GM18867 (cell line): ENCODE measurements at regions not wholly inside any gene's neighbourhood (a gene's known extent, or its start where the extent isn't known, plus 50 kb on each side); places are given as distances from the start of the nearest gene placed in this dataset.

ENCODE experiments used
- ATAC-seq: cut with Tn5 transposase; IDR thresholded peaks from one replicate; pipeline ENCODE4 v1.9.1; 2021; ENCODE audit warnings: mild to moderate bottlenecking, moderate library complexity; ENCODE audit not compliant: unreplicated experiment

DNA sequence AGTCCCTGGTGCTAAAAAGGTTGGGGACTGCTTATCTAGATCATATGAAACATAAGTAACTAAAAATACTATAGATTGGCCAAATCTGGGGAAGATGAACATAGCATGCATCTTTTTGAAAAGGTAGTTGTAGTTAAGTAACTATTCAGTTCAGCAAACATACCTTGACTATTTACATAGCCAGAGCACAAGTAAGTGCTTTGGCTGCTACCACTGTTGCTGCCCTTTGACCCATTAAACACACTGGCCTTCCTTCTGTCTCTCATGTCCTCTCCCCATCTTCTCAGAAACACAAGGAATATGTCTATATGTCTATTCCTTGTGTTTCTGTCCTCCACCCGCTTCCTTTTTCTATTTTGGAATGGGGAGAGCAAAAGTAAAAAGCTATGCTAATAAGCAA lies 87.9 kb upstream of the SPRY1 start:
- ATAC-seq: no peak

DNA sequence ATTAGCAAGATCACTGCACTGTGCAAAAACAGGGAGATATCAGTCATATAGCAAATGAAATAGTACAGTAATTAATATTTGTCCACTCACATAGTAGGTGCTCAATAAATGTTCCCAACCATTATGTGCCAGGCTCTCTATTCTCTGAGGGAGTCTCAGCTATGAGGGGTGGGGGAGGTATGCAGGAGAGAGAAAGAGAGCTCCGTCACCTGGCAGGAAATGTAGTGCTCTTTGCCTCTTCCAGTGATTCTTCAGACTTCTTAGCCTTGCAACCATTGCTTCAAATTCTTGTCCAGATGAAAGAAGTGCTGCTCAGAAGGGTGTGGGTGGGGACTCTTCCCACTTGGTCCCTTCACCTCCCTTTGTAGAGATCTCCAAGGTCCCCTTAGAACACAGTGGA lies 84.5 kb upstream of the SPRY1 start:
- no peak for ATAC-seq

DNA sequence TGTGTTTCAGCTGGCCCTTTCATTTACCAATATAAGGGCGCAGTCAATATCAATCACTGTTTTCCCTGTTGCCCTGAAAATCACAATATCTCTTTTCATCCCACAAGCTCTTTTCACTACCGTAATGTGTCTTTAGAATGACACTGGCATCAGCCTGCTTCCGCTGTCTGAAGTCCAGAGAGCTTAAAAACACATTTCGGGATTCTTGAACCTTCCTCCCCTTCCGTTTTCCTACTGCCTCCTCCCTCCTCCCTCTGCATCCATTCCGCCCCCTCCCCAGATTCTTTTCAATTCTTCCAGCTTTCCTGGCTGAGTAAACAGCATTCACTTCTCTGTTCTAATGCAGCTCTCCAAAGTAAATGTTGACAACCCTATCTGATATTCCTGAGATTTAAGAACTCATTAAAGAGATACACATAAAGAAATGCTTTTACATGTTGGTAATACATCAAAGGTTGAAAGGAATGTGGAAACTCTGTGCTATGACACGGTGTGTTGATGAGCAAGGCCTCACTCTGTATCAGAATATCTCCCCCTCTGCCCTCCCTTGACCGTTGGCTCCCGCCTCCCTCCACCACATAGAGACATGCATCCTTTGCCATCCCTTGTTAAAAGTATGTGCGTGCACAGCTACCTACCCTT lies 83.5 kb upstream of the SPRY1 start:
- no peak for ATAC-seq

DNA sequence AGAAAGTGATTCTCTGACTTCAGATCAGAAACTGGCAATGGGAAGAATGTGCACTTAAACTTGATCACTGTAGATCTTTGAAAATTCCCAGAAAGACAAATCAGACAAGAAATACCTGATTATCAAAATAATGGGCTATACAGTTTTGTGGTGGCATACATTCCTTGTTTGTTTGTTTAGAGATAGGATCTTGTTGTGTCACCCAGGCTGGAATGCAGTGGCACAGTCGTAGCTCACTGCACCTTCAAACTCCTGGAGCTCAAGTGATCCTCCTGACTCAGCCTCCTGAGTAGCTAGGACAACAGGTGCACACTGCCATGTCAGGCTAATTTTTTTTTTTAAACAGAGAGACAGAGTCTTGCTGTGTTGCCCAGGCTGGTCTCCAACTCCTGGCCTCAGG lies 81.0 kb upstream of the SPRY1 start:
- ATAC-seq: no peak

DNA sequence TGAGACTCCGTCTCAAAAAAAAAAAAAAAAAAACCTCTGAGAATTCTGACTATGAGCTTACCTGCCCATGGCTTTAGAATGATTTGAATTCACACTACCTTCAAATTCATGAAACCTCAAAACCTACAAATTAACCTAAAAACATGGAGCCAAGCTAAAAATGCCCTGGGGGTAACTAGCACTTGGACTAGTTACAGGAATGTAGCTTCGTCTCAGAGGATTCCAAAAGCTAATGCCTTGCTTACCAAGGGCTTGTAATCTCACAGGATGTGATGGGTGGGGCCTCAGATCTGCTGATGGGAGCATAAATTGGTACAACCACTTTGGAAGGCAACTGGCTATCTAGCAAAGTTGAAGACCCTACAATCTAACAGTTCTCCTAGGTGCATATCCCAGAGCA lies 79.4 kb upstream of the SPRY1 start:
- no peak for ATAC-seq

DNA sequence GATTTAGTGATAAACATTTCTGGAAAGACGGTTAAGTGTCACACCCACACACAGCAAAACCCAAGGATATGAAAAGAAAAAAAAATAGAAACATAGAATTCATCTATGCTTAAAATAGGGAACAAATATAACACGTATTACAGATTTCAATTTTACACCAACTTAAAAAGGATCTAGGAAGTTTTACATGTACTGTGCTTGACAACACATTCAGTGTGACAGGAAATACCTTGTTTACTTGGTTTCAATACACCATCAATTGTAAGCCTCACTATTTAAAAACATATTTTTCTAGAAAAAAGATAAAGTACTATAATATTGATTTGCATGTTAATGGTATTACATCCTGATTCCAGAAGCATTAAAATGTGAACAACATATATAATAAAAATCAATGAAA lies 77.0 kb upstream of the SPRY1 start:
- ATAC-seq: peak; percentile 63

DNA sequence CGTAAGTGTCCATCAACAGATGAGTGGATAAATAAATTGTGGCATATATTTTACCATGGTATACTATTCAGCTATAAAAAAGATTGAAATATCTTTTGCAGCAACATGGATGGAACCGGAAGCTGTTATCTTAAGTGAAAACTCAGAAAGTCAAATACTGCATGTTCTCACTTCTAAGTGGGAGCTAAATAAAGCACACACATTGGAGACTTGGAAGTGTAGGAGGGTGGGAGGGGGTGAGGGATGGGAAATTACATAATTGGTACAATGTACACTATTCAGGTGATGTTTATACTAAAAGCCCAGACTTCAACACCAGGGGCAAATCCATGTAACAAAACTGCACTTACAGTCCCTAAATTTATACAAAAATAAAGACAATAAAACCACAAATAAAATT lies 72.6 kb upstream of the SPRY1 start:
- ATAC-seq: no peak

DNA sequence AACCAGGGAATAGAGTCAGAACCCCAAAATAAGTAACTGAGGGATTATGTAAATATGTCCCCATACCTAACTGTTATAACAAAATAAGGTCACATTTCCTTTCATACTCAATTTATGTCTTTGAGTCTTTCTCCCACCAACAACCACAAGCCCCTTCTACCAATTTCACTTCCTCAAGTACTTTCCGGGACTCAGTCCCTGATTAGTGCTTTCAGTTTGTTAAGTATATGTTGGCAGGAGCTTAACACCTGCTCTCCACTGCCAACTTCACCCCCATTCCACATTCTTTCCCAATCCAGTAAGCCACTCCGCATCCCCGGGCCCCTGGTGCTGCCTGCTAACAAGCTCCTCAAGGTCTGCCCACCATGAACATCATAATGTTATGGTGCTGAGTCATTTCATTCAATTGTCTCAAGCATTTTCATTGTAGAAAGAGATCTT lies 71.3 kb upstream of the SPRY1 start:
- ATAC-seq: peak; percentile 98

DNA sequence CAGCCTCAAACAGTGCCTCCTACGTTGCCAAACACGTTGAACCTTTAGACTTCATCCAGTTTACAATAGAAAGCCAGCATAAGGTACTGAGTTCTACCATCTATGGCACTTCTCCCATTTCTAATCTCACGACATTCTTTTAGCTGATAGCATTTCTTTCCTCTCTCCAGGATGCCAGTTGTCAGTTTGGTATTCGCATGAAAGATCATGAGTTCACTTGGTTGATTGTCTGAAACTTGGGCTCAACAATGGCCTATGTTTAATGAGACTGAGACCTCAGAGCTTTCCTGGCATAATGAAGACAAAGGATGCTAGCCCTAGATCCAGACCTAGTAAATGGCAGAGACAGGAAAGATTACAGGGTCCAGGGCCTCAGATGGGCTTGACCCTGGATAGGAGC lies 69.2 kb upstream of the SPRY1 start:
- ATAC-seq: no peak

DNA sequence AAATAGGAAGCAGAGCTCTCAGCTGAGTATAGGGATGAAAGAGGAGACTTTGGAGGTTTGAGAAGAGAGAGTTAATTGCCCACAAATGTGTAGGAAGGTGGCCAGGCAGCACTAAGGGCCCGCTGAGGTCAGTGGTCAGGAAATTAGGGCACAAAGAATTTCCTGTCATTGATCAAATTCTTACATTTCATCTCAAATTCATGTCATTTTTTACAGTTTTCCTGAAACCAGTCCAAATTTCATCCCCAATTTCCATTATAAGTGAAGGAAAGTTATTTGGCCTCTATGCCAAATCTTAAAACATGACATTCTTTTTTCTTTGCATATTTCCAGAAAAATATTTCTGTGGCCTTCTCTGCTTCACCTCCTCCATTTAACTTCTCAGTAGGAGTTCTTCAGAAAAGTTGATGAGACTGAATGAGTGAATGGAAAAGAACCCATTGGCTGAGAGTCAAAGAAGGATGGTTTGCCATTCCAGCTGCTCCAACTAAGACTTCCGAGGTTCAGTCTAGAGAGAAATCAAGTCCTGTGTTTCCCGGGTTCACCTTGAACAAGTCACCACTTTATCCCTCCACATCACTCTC lies 68.7 kb upstream of the SPRY1 start:
- ATAC-seq: no peak

DNA sequence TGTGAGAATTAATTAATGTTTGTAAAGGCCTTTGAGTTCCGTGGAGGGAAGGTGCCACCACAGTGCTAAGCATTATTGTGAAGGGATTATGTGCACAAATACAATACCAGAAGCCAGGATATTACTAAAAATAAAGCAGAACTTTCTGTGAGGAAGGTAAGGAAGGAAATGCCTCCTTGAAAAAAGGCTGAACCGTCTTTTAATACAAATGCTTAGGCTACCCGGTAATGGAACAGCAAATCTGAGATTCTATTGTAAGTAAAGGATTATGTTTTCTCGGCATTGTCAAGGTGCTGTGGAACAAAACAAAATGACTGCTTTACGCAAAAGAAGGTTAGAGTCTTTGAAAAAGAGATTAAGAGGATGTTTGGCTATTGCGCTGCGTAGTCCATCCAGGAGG lies 57.9 kb upstream of the SPRY1 start:
- ATAC-seq: no peak

DNA sequence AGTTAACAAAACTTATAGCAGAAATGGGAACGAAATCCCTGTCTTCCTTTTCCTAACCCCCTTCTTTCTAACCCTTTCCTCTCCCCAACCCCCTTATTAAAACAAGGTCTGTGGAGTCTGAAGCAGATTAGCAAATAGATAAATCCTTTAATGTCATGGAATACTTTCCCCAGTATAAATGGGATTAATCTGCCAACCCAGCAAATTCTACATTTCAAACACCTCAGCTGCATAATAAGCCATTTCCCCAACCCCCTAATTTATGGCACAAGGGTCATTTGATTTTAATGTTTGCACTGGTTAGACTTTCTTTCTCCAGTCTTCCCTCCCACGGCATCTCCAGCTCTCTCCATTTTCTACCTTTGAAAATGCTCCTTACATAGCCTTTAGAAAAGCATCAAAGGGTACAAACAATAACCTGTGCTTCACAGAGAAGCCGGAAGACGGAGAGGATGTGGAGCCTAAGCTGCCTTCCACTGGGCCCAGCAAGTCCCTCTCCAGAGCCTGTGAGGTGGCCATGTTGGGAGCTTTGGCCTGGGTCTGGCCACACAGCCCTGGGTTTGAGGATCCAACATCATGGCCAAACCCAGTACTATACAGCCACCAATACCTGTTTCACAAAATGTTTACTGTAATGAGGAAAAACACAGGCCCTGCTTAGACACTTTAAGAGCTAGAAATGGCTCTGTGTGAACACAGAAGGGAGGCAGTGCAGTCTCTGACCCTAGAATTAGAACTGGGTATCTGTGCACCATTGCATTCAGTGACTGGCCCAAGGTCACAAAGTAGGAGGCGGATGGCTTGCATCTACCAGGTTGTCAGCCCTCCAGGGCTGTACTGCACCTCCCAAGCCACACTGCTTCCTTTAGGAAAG lies 56.9 kb upstream of the SPRY1 start:
- no peak for ATAC-seq

DNA sequence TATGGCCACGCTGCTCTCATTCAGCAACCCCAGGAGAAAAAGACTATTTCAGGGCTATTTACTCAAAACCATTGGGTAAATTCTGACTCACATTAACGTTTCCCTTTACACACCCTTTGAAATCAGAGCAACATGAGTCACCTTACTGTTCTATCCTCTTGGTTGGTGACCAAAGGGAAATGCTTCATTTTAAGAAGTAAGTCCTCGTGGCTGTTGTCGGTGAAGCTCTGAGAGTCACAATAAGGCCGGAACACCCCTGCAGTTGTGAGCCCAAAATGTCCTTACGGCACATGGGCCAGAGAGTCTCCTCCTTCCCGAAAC lies 56.3 kb upstream of the SPRY1 start:
- no peak for ATAC-seq

DNA sequence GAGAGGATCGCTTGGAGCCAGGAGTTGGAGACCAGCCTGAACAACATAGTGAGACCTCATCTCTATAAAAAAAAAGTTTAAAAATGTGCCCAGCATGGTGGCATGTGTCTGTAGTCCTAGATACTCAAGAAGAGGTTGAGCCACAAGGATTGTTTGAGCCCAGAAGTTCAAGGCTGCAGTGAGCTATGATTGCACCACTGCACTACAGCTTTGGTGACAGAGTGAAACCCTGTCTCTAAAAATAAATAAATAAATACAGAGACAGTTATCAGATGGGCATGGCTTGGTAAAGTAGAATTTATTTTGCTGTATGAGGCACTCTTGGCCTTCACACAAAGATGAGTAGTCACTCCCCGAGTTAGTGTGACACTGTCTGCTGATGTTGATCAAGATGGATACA lies 54.1 kb upstream of the SPRY1 start:
- ATAC-seq: no peak

DNA sequence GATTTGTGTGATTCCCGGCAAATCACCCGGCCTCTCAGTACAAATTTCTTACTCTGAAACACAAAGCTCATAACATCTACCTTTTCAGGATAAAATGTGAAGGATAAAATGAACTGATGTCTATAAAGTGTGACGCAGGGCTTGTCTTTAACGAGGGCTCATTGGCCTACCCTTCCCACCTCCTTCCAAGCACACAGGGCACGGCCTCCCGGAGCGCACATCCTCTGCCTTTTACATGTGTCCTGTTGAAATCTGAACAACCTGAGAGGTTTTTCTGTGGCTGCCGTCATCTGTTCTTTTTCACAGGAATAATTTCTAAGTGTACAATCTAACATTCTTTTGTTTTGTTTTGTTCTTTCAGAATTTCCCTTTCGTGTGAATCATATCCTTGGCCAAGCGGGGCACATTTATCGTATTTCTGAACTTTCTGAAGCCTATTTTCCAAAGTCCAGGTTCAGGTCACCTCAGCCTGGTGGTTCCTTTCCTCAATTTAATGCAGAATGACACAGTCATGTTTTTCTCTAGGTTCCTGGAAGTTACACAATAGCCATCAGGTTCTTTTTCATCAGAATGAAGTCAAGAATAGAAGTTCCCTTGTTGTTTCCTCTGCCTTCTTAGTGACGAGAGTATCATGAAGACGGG lies 53.1 kb upstream of the SPRY1 start:
- no peak for ATAC-seq

DNA sequence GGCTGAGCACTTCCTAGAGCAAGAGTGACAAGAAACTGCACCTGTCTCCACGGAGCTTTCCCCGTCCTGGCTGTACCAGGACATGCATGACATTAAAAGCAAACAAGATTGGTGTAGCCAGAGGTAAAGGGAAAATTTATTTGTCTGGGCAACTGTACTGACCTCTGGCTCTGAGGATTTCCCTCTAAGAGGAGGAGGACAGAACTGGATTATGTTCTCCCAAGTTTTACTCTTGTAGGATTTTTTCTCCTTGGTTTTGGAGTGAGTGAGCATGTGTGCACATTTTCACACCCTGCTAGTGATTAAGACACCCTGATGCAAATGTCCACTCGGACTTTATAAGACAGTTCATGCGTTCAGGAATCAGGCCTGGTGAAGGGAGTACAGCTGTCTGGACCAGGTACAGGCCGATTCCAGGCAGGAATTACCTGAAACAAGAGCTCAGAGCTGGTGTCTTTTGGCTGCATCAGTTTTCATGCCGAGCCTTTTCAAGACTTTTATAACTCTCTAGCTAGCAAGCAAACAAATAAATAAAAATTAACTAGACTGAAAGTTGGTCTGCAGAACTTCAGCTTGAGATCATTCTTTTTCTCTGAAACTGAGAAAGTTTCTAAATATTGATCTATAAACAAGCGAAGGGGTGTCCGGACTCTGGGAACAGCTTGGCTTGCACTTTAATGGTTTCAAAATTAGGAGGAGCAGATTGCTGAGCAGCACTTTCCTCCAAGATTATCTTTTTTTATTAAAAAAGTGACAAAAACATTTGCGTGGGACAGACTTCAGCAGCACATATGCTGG lies 51.3 kb upstream of the SPRY1 start:
- ATAC-seq: no peak

DNA sequence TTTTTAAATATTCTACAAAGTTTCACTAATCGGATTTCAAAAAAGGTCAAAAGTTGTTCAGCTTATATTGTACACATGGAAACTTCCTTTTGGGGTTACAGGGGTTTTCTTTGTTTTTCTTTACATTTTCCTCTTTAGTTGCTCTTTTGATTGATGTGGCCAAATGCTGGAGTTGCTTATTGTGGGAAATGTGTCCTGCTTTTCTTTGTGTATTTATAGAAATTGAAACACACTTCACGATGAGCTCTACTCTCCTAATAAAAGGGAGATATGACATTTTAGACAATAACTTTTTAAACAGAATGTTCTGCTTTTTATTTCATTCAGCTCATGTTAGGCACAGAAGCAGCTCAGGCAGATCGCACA lies 50.7 kb upstream of the SPRY1 start:
- ATAC-seq: no peak

DNA sequence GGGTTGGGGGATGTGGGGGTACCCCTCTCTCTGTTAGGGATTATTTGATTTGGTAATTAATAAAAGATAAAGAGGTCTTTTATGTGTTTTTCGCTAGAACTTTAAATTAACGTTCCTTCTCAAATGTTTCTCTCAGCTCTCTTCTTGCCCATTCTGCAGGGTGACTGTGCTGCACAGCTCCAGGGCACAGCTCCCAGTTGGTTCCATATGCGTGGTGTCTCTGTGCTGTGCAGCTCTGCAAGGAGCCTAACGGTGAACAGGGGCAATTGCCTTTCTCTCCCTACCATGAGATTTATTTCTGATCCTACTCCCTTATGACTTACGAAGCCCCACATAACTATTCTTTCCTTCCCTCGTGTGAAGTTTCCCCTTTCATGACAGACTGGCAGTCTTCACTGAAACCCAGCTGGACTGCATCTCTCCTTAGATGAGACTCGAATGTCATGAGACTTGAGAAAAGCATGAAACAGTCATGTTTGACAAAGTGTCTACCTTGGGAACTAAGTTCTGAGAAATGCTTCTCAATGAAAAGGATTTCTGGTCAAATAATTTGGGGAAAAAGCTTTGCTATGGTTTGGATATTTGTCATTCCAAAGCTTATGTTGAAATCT lies 50.2 kb upstream of the SPRY1 start:
- no peak for ATAC-seq
